ENCODE measurements at regions not wholly inside any gene's neighbourhood (a gene's known extent, or its start where the extent isn't known, plus 50 kb on each side); places are given as distances from the start of the nearest gene placed in this dataset.

GRCh38 chr17:65457635-65458257 lies 103.7 kb downstream of the AXIN2 start:
- H3K4me1 Mint-ChIP-seq: no peaks in the 10 kb centered on the region

GRCh38 chr17:65457183-65457582 lies 104.3 kb downstream of the AXIN2 start:
- Mint-ChIP-seq H3K27me3 (ENCODE audit: low read depth in 2 of 2) (peaks cover 7 to 22% of the 10 kb centered on the region in 2 donors), H3K27ac (no peak overlapping the region), H3K9me3 (no peaks in the 10 kb centered on the region), H3K36me3 (no peaks in the 10 kb centered on the region), H3K4me1 (no peaks in the 10 kb centered on the region), H3K4me3 (no peak overlapping the region)
- Histone ChIP-seq H3K36me3 (ENCODE audit: control insufficient read depth, insufficient read depth, low read length) (no peaks in the 10 kb centered on the region), H3K4me3 (ENCODE audit: low read length) (no peak overlapping the region), H3K27ac (ENCODE audit: low read length) (no peak overlapping the region), H3K27me3 (ENCODE audit: control insufficient read depth, insufficient read depth, low read length) (no peaks in the 10 kb centered on the region), H3K9me3 (ENCODE audit: control insufficient read depth, insufficient read depth, low read length) (no peaks in the 10 kb centered on the region), H3K4me1 (ENCODE audit: control insufficient read depth, insufficient read depth, low read length) (no peaks in the 10 kb centered on the region)
- DNase-seq (no peak), ATAC-seq (no peak)
- no peak for TF ChIP-seq CTCF (IDR thresholded peaks at IDR 0.05)
- intact Hi-C loops (cut with micrococcal nuclease): no loop called here
- 84% methylated on average over 2 of the region's 3 CpGs for WGBS (ENCODE audit: insufficient coverage)

More at GRCh38 chr17:65457635-65458257, 103.7 kb downstream of the AXIN2 start:
- H3K4me3 ChIP-seq (ENCODE audit: low read length): no peak overlapping the region
- intact Hi-C loops (cut with micrococcal nuclease): no loop called here
- no peak for TF ChIP-seq CTCF (IDR thresholded peaks at IDR 0.05)
- H3K27me3 ChIP-seq (ENCODE audit: control insufficient read depth, insufficient read depth, low read length): no peaks in the 10 kb centered on the region
- Mint-ChIP-seq H3K4me3 (no peak overlapping the region), H3K36me3 (no peaks in the 10 kb centered on the region), H3K27me3 (ENCODE audit: low read depth in 2 of 2) (peaks cover 10 to 17% of the 10 kb centered on the region in 2 donors), H3K9me3 (no peaks in the 10 kb centered on the region), H3K27ac (no peak overlapping the region)
- no peak overlapping the region for H3K27ac ChIP-seq (ENCODE audit: low read length)
- WGBS (ENCODE audit: insufficient coverage): 83% methylated on average over 11 of the region's 11 CpGs
- no peaks in the 10 kb centered on the region for H3K4me1 ChIP-seq (ENCODE audit: control insufficient read depth, insufficient read depth, low read length)
- no peaks in the 10 kb centered on the region for H3K36me3 ChIP-seq (ENCODE audit: control insufficient read depth, insufficient read depth, low read length)
- no peak for ATAC-seq
- no peak for DNase-seq
- no peaks in the 10 kb centered on the region for H3K9me3 ChIP-seq (ENCODE audit: control insufficient read depth, insufficient read depth, low read length)

GRCh38 chr17:65456368-65457151 lies 104.9 kb downstream of the AXIN2 start:
- no peak overlapping the region for H3K4me3 ChIP-seq (ENCODE audit: low read length)
- H3K27me3 ChIP-seq (ENCODE audit: control insufficient read depth, insufficient read depth, low read length): no peaks in the 10 kb centered on the region
- 71% methylated on average over 5 of the region's 7 CpGs for WGBS (ENCODE audit: insufficient coverage)
- DNase-seq (no peak), ATAC-seq (no peak)
- H3K36me3 ChIP-seq (ENCODE audit: control insufficient read depth, insufficient read depth, low read length): no peaks in the 10 kb centered on the region
- TF ChIP-seq CTCF (IDR thresholded peaks at IDR 0.05): no peak
- Mint-ChIP-seq H3K27me3 (ENCODE audit: low read depth in 2 of 2) (peaks cover 9 to 21% of the 10 kb centered on the region in 2 donors), H3K4me1 (no peaks in the 10 kb centered on the region), H3K36me3 (no peaks in the 10 kb centered on the region), H3K27ac (no peak overlapping the region), H3K4me3 (no peak overlapping the region), H3K9me3 (no peaks in the 10 kb centered on the region)
- H3K9me3 ChIP-seq (ENCODE audit: control insufficient read depth, insufficient read depth, low read length): no peaks in the 10 kb centered on the region
- intact Hi-C loops (cut with micrococcal nuclease): no loop called here
- no peak overlapping the region for H3K27ac ChIP-seq (ENCODE audit: low read length)
- H3K4me1 ChIP-seq (ENCODE audit: control insufficient read depth, insufficient read depth, low read length): no peaks in the 10 kb centered on the region

Measured in natural killer cell (primary cell).